Activated CD4-positive, alpha-beta T cell treated with anti-CD3 and anti-CD28 coated beads, Interleukin-2, Interleukin-6, amounts not matched to agents 100 ng/mL and 50 ng/mL, durations not matched to agents 16 hours and 8 hours (primary cell): ENCODE measurements at regions not wholly inside any gene's neighbourhood (a gene's known extent, or its start where the extent isn't known, plus 50 kb on each side); places are given as distances from the start of the nearest gene placed in this dataset.

Experiments used
- DNase-seq: peaks from one replicate; pipeline ENCODE4 v3.0.0-alpha.2; 2020

DNA sequence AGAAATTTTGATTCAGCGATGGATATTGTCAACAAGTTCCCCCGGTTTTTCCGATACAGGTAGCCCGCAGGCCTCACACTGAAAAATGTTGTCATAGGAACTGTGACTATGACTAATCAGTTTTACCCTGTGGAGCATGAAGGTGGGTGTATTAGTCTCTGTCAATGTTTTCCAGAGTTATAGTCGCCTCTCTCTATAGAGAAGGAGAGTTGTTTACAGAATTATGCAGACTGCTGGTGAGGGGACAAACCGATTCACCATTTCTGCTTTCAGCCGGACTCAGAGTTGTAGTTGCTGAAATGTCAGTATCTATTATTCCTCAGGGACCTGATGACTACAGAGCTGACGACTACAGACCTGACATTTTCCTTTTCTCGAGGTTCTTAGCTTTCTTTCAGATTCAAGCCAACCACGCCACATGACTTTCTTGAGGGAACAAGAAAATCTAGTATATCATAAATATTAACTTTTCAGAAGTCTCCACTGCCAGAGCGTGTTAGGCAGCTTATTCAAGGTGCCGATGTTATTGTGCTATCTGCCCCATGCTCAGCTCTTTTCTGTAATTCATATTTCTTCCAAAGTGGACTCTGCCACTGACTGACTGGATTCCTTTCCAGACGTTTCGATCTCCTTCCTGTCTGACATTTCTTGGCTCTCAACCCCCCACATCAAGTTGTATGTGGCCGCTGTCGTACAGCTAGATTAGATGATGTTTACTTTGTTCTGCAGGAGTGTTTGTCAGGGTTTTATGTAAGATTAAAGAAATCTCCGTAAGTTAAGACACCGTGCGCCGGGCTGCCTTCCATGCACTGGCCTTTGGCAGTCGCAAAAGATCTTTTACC is 178.1 kb downstream of the FGF1 start:
- peak; percentile 28 for DNase-seq

DNA sequence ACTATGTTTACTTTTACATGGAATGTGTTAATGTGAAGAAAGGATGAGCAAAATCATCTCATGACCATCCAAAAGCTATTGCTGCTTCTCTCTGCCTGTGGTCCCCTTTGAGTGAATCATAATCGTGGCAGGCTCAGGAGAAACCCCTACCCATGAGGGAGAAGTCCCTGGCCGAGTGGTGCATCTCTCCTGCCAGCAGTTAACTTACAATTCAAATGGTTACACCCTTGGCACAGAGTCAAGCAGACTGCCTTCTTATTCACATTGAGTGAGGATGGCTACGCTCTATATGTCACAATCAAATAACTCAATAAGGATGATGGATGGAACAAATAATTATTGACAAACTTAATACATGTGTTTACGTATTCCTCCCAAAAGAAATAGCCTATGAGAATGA is 179.1 kb downstream of the FGF1 start:
- DNase-seq, result no peak

DNA sequence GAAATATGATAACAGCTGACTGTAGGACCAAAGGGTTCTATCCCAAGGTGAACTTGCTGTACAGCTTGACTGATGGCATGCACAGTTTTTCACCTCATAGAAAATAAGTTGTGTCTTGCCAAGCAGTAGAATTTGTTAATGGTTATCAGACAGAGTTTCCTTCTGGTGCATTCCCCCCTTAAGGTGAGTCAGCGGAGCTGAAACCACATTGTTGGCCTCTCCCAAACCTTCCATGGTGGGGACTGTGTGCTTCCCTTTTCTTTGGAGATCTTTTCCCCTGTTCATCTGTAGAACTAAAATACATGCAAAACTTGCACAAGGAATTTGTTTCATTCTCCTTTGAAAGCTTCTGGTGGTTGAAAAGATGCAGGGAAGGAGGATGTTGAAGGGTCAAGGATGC is 179.8 kb downstream of the FGF1 start:
- DNase-seq, result no peak

DNA sequence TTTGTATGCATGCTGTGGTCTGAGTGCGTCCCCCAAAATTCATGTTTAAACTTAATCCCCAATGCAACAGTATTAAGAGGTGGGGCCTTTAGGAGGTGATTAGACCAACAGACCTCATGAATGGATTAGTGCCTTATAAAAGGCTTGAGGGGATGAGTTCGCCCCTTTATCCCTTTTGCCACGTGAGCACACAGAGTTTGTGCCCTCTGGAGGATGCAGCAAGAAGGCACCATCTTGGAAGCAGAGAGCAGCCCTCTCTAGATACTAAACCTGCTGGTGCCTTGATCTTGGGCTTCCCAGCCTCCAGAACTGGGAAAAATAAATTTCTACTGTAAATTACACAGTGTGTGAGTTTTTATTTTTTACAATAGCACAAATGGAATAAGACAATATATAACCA is 177.1 kb upstream of the SPRY4 start:
- DNase-seq, result no peak

DNA sequence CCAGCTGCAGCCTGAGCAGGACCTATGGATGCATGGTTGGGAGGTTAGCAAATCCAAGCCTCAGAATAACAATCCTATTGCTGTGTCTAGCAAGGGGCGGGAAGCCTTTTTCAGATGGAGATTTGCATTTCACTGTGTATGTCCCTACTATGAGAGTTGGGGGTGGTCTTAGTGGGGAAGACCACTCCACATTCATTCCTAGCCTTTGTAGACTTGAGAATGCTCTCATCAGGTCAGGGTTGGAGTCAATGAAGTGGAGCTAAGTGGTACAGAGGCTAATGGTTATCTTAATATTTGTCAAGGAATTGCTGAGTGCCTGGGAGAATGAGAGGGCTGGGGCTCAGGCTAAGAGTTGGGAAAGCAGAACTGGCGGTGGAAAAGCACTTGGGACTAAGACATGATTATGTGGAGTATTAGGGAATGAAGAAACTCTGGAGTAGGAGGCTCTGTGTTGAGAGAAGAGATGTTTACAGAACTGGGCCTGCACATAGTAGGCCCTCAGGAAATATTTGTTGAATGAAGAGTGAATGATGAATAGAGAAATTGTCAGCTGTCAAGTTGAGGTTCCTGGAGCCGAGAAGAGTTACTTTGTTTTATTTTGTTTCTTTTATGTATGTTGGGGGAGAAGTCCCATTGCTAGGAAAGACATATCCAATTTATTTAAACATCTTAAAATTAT is 175.5 kb upstream of the SPRY4 start:
- no peak for DNase-seq

DNA sequence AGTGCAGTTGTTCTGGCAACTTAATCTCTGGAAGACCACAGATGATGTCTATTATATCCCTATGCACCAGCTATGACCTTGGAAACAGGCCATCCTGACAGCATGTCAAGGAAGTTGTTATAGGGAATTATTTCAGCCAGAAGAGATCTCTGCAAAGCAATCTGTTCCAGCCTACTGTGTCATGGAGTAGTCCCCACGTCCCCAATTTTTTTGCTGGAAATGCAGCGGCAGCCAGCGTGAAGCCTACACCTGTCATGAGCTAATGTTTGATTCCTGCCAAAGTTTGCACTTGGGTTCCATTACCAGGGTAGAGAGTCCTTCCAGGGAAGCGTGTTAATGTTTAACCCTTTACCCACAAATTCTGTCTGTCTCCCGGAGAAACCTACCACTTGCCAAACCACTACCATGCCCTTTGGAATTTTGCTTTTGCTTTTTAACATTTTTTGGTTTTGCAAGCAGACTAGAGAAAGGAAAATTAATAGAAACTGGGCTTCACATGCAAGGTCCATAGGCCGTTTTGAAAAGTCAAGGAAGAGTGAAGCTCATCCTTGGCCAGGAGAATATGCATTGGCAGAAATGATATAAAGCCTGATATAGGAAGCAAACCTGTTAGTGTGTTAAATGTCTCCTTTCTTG is 174.9 kb upstream of the SPRY4 start:
- DNase-seq, result no peak

DNA sequence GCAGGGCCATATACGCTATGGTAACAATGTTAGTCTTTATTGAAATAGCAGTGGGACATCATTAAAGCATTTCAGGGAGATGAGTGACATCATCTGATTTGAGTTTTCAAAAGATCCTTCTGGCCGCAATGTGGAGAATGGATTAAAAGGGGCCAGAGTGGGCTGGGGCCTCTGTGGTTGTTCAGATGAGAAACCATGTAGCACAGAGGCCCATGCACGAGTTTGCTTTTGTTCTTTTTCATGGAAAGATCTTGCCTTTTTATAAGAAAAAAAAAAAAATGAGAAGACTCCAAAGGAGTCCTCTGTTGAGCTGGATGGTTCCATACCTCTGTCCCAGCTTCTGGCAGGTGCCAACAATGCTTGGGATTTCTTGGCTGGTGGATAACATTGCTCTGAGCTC is 173.5 kb upstream of the SPRY4 start:
- no peak for DNase-seq

DNA sequence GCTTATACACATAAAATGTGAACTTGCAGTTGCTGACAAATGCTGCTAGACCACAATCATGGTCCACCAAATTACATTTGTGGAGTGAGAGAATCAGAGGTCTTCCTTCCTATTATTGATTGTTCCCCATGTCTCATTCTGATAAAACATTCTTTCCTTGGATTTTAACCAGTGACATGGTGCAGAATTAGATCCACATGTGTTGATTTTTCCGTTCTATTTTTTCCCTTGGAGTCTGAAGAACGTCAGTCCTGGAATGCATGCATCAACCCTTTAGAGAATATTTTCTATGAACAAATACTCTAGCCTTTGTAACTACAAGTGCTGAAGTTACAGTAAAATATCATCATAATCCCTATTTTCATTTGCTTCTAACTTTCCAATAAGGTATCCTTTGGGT is 170.7 kb upstream of the SPRY4 start:
- no peak for DNase-seq

DNA sequence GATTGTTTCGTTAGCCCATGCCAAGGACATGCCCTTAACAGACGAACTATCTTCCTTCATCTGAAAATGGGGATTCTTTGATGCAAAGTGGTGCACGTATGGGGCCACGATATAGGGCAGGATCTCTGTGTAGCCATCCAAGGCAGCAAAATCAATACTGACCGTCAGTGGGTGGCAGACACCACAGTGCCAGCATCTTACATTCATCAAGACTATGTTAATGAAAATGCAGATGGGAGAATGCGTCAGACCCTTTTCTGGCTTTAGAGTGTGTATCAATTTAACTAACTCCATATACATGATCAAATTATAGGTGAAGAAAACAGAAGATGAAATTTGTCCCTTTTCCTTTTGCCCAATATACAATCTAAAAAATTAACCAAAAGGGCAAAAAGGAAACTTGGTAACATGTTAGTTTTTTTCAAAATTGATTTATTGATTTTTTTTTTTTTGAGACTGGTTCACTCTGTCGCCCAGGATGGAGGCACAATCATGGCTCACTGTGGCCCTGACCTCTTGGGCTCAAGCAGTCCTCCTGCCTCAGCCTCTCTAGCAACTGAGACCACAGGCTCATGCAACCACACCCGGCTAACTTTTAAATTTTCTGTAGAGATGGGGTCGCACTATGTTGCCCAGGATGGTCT is 169.2 kb upstream of the SPRY4 start:
- DNase-seq, result no peak

DNA sequence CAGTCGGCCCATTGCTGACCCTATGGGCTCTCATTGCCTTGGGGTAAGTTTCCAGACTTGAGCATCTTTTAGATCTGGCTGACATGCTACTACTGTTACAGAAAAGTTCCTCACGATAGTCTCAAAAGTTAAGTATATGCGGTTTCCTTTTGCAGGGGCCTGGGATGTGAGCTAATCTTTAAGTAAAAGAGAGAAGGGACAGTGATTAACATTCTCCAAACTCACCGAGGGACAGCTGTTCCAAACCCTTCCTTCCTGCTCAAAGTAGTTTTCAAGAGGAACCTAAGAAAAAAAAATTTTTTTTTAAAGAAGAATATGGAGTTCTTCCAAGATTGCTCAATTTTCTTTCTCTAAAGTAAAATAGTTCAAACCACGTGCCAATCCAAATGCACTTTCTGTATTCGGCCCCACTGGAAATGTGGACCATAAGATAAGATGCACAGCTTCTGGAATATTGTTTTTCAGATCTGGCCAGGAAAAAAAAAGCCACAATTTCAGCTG is 168.0 kb upstream of the SPRY4 start:
- no peak for DNase-seq

DNA sequence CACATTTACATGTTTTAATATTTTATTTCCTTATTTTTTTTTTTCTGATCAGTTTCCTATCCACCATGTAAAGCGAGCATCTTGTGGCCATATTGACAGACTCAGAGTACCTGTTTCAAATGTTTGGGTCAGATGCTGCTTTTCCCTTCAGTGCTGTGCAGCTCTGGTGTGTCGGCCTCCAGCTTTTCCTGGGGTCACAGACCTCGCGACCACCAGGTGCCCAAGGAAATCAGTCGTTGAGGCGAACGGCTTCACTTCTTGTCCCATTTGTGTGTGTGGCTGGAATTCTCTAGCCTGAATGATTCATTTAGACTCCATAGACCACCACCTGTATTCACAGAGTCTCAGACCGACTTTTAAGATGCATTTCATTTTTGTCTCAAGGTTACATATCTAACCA is 166.9 kb upstream of the SPRY4 start:
- DNase-seq, result no peak

DNA sequence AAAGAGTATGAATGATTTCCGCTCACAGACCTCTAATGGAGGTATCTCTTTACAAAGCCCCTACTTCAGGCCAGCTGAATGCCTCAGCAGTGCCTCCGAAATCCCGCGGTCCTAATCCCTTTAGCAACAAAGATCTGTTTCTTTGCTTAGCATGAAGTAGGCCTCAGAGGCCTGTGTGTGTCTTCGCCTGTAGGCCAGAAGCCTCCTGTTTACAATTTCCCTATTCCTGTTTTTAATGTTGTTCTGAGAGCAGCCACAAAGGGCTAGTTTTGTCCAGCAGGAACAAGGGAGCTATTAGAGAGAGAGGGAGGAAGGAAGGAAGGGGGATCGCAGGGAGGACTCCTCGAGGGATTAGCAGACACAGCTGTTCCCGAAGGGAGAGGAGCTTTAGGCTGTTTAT is 166.4 kb upstream of the SPRY4 start:
- DNase-seq, result no peak

DNA sequence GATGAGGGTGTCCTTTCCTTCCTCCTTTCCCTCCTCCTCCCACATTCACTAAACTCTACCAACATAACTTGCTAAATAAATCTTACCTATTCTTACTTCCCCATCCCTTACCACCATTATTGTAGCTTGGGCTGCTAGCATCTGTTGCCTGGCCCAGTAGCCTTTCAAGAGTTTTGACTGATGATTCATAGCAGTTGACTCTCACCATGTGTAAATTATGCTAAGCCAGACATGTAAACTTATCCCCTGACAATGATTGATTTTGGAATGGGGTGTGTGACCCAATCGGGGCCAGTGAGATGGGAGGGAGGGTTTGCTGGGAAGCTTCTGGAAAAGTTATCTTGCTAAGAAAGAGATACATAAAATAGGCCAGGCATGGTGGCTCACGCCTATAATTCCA is 161.8 kb upstream of the SPRY4 start:
- DNase-seq, result no peak

DNA sequence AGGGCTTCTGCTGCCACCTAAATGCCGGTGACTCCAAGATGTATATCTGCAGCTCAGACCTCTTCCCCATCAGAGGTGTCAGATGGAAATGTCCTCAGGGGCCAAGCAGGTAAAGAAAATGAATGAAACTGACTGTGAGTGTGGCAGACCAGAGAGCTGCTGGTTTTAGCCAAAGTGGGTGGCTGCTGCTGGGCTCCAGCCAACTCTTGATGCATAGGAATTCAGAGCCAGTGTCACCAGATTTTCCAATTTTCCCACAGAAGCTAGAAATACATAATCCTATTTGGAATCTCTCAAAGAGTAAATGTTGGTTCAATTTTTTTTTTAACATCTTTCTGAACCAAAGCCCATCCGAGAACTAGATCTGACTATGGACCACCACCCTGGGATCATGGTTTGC is 161.2 kb upstream of the SPRY4 start:
- no peak for DNase-seq

DNA sequence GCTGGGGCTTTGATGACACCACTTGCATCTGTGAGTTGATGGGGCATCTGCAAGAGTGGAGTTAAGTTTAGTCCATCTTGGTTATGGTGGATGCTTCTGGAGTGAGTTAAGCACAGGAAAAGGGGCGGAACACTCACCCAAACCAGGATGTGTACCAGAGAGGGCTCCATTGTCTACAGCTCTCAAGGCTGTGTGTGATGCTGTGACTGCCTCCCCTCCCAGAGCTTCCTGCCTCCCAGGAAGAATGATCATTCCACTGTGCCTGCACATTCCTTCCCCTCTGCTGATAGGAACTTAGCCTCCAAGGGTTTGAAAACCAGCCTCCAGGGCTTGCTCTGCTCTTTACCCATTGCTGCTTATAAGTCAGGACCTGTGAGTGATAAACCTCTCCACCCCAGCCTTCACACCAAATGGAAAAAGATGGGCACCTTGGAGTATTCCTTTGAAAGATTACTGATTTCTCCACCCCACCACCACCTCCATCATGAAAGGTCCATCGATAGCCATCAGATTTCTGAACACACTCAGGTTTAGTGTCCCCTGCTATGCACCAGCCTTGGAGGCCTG is 160.1 kb upstream of the SPRY4 start:
- DNase-seq, result no peak

DNA sequence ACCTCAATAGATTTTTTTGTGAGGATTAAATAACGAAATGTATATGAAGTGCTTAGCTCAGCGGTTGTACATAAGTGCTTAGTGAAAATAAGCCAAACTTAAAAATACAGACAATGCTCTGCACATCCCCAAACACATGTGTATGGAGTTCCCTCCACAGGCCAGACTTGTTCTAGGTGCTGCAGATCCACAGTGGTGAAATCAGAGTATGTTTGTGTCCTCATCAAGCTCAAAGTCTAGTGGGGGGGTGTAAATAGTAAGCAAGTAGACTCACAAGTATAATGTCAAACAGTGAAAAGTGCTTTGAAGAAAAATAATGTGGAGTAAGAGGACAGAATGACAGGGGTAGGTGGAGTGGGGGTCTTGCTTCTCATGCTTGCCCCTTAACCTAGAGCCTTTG is 157.4 kb upstream of the SPRY4 start:
- DNase-seq, result no peak

DNA sequence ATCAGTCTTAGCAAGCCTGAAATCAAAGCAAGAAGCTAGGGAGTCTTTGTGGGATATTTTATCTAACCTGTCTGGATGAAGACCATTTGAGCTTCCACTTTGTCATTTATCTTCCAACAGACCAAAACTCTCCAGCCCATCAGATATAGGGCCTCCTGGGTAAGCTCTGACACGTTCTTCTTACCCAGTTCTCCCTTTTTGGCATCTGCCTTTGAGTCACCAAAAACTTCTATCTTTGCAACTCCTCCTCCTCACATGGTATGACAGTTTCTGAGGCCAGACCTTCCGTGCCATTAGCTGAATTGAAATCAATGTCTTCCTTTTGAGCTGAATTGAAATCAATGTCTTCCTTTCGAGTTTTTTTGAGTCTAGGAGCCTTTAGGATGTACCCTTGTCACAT is 156.6 kb upstream of the SPRY4 start:
- DNase-seq, result peak; percentile 2

DNA sequence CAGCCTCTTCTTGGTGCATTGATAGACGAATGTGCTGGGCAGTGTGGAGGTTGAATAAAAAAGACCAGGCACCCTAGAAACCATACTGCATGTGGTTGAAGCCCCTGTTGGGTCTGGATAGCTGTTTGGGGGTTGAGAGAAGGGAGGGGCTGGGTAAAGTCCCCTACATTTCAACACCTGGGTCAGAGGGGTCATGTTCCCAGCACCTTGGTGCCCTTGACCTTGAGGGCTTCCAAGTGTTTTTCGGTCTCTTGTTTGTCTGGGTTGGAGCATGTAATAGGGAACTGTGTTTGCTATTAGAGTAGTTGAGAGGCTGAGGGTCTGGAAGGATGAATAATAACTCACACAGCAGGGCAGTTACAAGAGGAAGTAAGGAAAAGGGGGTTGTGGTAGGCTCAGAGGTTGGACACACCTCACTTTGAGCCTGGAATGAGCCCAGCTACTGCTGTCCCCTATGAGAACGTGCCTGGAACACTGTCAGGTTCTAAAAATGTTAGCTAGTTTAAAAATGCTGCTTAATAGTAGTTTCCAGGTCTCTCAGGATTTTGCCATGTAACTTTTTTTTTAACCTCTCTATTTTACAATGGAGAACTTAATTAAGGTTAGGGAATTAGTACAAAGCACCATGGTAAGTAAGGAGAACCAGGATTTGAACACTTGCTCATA is 155.2 kb upstream of the SPRY4 start:
- no peak for DNase-seq

DNA sequence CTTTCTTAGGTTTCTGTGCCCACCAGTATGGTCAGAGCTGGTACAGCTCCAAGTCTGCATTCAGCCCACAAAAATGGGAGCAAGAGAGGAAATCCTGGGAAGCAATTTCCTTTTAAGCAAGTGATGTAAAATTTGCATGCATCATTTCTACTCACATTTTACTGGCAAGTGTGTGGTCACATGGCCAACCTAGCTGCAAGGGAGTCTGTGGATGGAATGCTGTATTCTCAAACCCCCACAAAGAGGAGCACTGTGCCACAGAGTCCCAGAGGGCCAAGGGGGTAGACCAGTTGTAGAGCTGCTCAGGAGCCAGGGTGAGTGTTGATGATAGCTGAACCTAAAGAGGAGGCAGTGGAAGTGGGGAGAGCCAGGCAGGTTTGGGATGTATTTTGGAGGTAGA is 154.3 kb upstream of the SPRY4 start:
- DNase-seq, result no peak

DNA sequence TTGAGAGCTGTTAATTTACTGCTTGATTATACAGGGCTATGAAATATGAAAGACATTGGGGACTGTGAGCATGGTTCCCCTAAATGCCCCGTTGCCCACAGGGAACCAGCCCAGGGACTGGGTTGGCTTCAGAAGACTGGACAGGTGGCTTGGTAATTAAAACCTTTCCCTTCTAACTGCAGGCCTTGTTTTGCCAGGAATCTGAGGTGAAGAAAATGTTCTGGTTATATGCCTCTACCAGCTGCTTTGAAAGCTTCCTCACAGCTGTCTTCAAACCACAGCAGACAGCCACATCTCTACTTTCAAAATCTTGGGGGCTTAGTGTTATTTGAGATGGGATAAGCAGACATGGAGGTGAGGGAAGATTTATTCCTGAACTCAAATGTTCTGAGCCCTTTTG is 153.3 kb upstream of the SPRY4 start:
- DNase-seq, result no peak

DNA sequence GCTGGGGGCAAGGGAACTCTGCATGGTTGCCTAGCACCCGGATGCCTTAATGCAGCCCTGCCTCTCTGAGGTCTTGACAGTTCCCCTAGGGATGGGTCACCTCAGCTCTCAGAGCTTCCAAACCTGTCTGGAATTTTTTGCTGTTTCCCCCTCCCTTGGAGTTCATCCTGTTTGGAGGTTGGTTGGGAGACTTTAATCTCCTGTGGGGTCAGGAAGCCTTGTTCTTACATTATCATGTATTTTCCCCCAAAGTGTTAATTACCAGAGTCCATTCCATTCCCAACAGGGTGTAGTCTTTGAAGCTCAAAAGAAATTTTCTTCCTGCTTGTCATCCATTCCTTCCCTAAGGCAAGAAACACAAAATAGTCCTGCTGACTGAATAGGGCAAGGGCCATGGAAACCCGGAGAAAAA is 150.3 kb upstream of the SPRY4 start:
- no peak for DNase-seq

DNA sequence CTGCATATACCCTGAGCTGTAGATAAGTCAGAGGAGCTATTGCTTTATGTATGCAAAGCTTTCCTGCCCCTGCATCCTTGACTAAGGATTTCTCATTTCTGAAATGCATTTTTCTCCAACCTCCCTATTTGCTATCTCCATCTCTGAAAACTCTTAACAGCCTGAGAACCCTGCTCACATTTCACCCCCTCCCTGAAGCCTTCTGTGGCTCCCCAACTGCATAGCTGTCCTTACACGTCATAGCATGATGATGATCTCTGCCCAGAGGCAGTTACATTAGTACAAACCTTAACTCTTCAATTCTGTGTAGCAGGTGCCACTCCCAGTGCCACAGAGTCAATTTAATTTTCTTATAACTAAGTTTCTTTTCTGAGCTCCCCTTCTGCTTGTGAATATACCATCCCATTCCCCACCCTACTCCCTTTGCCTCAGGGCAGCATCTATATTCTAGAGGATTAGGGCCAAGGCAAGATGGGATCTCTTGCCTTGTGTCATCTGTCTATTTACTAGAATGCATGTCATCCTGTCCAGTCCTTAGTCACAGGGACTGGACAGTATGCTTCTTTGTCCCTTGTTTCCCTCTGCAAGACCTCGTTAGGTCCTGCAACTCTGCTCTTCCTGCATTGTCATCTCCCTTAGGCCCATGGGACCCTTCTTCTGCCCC is 149.7 kb upstream of the SPRY4 start:
- no peak for DNase-seq
